ENCODE measurements at regions not wholly inside any gene's neighbourhood (a gene's known extent, or its start where the extent isn't known, plus 50 kb on each side); places are given as distances from the start of the nearest gene placed in this dataset.

DNA sequence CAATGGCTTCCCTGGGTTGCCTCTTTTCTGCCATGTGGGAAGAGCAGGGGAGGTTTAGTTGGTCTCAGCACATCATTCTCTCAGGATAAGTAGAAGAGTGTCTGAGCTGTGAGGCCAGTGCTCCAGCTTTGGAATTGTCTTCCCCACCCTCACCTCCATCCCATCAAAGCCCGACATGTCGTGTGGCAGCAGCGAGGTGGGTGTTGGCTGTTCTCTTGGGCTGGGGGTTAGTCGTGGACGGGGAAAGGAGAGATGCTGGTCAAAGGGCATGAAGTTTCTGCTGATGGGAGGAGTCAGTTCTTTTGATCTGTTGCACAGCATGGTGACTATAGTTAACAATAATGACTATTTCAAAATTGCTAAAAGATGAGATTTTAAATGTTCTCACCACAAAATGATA is 404.2 kb downstream of the TMEM121 start:
- TF ChIP-seq, protein P1, sequence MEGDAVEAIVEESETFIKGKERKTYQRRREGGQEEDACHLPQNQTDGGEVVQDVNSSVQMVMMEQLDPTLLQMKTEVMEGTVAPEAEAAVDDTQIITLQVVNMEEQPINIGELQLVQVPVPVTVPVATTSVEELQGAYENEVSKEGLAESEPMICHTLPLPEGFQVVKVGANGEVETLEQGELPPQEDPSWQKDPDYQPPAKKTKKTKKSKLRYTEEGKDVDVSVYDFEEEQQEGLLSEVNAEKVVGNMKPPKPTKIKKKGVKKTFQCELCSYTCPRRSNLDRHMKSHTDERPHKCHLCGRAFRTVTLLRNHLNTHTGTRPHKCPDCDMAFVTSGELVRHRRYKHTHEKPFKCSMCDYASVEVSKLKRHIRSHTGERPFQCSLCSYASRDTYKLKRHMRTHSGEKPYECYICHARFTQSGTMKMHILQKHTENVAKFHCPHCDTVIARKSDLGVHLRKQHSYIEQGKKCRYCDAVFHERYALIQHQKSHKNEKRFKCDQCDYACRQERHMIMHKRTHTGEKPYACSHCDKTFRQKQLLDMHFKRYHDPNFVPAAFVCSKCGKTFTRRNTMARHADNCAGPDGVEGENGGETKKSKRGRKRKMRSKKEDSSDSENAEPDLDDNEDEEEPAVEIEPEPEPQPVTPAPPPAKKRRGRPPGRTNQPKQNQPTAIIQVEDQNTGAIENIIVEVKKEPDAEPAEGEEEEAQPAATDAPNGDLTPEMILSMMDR (IDR thresholded peaks at IDR 0.05) = no peak
- TF ChIP-seq POLR2A (IDR thresholded peaks at IDR 0.05) (no peak), POLR2AphosphoS5 (IDR thresholded peaks at IDR 0.05) (no peak)
